ENCODE measurements at regions not wholly inside any gene's neighbourhood (a gene's known extent, or its start where the extent isn't known, plus 50 kb on each side); places are given as distances from the start of the nearest gene placed in this dataset.

DNA sequence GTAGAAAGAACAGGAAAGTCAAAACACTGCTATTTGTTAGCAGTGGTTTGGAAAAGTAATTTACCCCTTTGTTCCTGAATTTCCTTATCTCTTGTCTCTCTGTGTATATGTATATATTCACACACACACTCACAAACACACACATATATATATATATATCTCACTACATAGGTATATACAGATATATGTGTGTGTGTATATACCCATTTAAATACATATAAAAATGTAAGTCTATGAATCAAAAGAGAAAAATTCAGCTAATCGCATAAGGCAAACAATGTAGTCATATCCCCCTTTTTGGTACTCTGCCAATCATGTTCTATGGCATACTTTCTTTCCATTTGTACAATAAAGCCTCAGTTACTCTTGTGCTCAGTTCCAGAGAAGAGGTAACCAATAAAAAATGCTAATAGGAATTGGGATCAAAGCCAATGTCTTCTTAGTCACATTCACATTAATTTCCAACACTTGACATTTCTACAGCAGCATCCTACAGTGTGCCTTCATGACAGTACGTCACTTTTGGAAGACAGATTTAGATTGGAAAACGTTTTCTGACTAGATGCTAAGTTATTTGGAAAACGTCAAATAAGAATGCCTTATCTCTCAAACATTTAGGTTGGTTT lies 94.6 kb downstream of the MC4R start:
- H3K9me3 Mint-ChIP-seq (ENCODE audit: low read depth) = no peaks in the 10 kb centered on the region
- no peak for DNase-seq (ENCODE audit: low spot score, unreplicated experiment)
- H3K36me3 Mint-ChIP-seq (ENCODE audit: insufficient read depth) = no peaks in the 10 kb centered on the region
- H3K27me3 Mint-ChIP-seq = no peaks in the 10 kb centered on the region
- H3K4me1 Mint-ChIP-seq (ENCODE audit: low read depth) = peaks cover 6% of the 10 kb centered on the region
- H3K27ac Mint-ChIP-seq = no peak overlapping the region
- no peak for TF ChIP-seq CTCF (IDR thresholded peaks at IDR 0.05; ENCODE audit: unreplicated experiment)
- no peak overlapping the region for H3K4me3 Mint-ChIP-seq (ENCODE audit: low read depth)

- Mint-ChIP-seq H3K27ac (no peak overlapping the region), H3K4me3 (ENCODE audit: low read depth) (no peak overlapping the region), H3K9me3 (ENCODE audit: low read depth) (peaks cover 7% of the 10 kb centered on the region), H3K36me3 (ENCODE audit: insufficient read depth) (no peaks in the 10 kb centered on the region), H3K27me3 (no peaks in the 10 kb centered on the region), H3K4me1 (ENCODE audit: low read depth) (peaks cover 7% of the 10 kb centered on the region)
- TF ChIP-seq CTCF (IDR thresholded peaks at IDR 0.05; ENCODE audit: unreplicated experiment) = no peak
- no peak for DNase-seq (ENCODE audit: low spot score, unreplicated experiment)
Measured at GRCh38 chr18:60267391-60268058, 105.0 kb downstream of the MC4R start.

DNA sequence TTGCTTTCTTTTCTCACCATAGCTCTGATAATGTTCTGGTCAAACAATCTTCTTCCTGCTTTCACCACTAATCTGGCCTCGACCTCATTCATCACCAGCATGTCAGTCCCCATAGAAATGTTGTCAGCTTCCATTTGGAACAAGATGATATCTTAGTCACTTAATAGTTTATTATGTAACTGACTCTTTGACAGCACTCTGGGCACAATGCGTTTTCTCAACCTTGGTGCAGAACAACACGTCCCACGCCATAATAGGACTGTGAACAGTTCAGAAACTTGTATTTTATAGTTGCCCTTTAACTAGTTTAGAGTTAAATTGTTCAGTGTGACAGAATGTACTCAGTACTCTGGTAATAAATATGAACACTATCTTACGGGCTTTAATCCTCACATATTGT lies 106.0 kb downstream of the MC4R start:
- no peak for TF ChIP-seq CTCF (IDR thresholded peaks at IDR 0.05; ENCODE audit: unreplicated experiment)
- Mint-ChIP-seq H3K4me1 (ENCODE audit: low read depth) (peaks cover 7% of the 10 kb centered on the region), H3K27me3 (no peaks in the 10 kb centered on the region), H3K27ac (no peak overlapping the region), H3K36me3 (ENCODE audit: insufficient read depth) (no peaks in the 10 kb centered on the region), H3K9me3 (ENCODE audit: low read depth) (peaks cover 7% of the 10 kb centered on the region), H3K4me3 (ENCODE audit: low read depth) (no peak overlapping the region)
- DNase-seq (ENCODE audit: low spot score, unreplicated experiment) = no peak

GRCh38 chr18:60259052-60259681 lies 113.4 kb downstream of the MC4R start:
- Mint-ChIP-seq H3K4me3 (ENCODE audit: low read depth) (no peak overlapping the region), H3K9me3 (ENCODE audit: low read depth) (no peaks in the 10 kb centered on the region), H3K27ac (no peak overlapping the region), H3K36me3 (ENCODE audit: insufficient read depth) (no peaks in the 10 kb centered on the region), H3K4me1 (ENCODE audit: low read depth) (no peaks in the 10 kb centered on the region), H3K27me3 (no peaks in the 10 kb centered on the region)
- TF ChIP-seq CTCF (IDR thresholded peaks at IDR 0.05; ENCODE audit: unreplicated experiment) = no peak
- DNase-seq (ENCODE audit: low spot score, unreplicated experiment) = no peak

DNA sequence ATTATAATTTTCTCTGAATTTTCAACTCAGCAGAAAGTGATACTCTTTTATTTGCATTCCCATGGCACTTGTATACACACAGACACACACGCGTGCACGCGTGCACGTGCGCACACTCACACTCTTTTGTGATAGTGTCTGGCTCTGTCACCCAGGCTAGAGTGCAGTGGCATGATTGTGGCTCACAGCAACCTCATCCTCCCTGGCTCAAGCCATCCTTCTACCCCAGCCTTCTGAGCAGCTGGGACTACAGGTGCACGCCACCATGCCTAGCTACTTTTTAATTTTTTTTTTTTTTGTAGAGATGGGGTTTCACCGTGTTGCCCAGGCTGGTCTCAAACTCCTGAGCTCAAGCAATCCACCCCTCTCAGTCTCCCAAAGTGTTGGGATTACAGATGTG lies 123.2 kb downstream of the MC4R start:
- Mint-ChIP-seq H3K4me3 (ENCODE audit: low read depth) (no peak overlapping the region), H3K9me3 (ENCODE audit: low read depth) (no peaks in the 10 kb centered on the region), H3K36me3 (ENCODE audit: insufficient read depth) (no peaks in the 10 kb centered on the region), H3K4me1 (ENCODE audit: low read depth) (no peaks in the 10 kb centered on the region), H3K27me3 (no peaks in the 10 kb centered on the region), H3K27ac (no peak overlapping the region)
- no peak for DNase-seq (ENCODE audit: low spot score, unreplicated experiment)
- TF ChIP-seq CTCF (IDR thresholded peaks at IDR 0.05; ENCODE audit: unreplicated experiment) = no peak

All from progenitor cell of endocrine pancreas (in vitro differentiated cells).